Lung (tissue), 11 donors: ENCODE measurements at regions not wholly inside any gene's neighbourhood (a gene's known extent, or its start where the extent isn't known, plus 50 kb on each side); places are given as distances from the start of the nearest gene placed in this dataset.

Experiments used
- ATAC-seq: fragments of 200-7000 bp; cut with Tn5 transposase; one replicate; pipeline ENCODE4 v1.9.1; 2020; ENCODE audit warnings: moderate number of reproducible peaks; ENCODE audit not compliant: insufficient read depth, low FRiP score
- DNase-seq, 3 donors: peaks; one replicate each; pipeline ENCODE4 v3.0.0-alpha.2; 2013 to 2017
- H3K27ac ChIP-seq, 2 donors: one replicate each; pipeline ENCODE4 v1.5.1; 2013; ENCODE audit warnings: mild to moderate bottlenecking in 2 of 2, moderate library complexity in 2 of 2, control low read depth in 1 of 2, inconsistent platforms in 1 of 2, low read depth in 1 of 2, low read length in 1 of 2
- H3K27me3 ChIP-seq, 3 donors: one replicate each; pipeline ENCODE4 v1.5.1; 2013; ENCODE audit warnings: low read length in 2 of 3; ENCODE audit not compliant: control insufficient read depth in 3 of 3, insufficient read depth in 3 of 3
- H3K36me3 ChIP-seq, 4 donors: one replicate each; pipeline ENCODE4 v1.5.1; 2013; ENCODE audit warnings: low read length in 4 of 4, mild to moderate bottlenecking in 1 of 4, moderate library complexity in 1 of 4; ENCODE audit not compliant: control insufficient read depth in 4 of 4, insufficient read depth in 4 of 4
- H3K4me1 ChIP-seq, 5 donors: one replicate each; pipeline ENCODE4 v1.5.1; 2013; ENCODE audit warnings: low read length in 5 of 5, mild to moderate bottlenecking in 2 of 5, moderate library complexity in 1 of 5; ENCODE audit not compliant: control insufficient read depth in 5 of 5, insufficient read depth in 5 of 5
- H3K4me3 ChIP-seq: one replicate; pipeline ENCODE4 v1.5.1; 2013; ENCODE audit warnings: mild to moderate bottlenecking, control low read depth, moderate library complexity
- H3K9ac ChIP-seq, 2 donors: one replicate each; pipeline ENCODE4 v1.5.1; 2013; ENCODE audit warnings: low read length in 2 of 2, control low read depth in 1 of 2; ENCODE audit not compliant: insufficient read depth in 1 of 2
- H3K9me3 ChIP-seq, 4 donors: one replicate each; pipeline ENCODE4 v1.5.1; 2013; ENCODE audit warnings: low read length in 3 of 4, mild to moderate bottlenecking in 1 of 4, moderate library complexity in 1 of 4; ENCODE audit not compliant: control insufficient read depth in 4 of 4, insufficient read depth in 3 of 4
- WGBS, 2 donors: extraction: QIAGEN DNeasy Blood & Tissue Kit; methylation state at CpG; one replicate each; pipeline ENCODE4 v1.1.7; 2013; 5-methylcytosine and 5-hydroxymethylcytosine counted together
- TF ChIP-seq, protein P1 (sequence below): IDR thresholded peaks from 2 replicates; pipeline ENCODE4 v1.5.1; 2012; ENCODE audit warnings: mild to moderate bottlenecking; ENCODE audit errors: control extremely low read depth, extremely low read depth
- donor health status: control.
- donor health status: control.
- donor health status: Bipolar disorder and iron deficiency.
- donor health status: healthy.
- donor health status: DM: yes; HTN: yes; CAD: no.

DNA sequence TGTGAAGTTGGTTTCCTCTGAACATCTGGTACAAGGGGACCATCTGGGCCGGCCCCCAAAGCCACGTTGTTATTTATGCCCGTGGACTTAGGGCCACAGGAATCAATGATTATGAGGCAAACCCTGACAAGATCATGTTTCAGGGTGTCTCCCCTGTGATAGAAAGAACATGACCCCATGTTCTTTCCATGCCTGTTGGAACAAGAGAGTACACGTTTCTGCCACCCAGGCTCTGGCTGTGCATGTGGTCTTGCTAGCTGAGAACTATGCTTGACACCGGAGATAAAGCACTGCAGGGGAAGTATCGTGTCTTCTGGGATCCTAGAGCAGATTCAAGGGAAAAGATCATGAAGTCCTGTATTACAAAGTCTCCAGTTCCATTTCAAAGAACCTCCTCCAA, 64.2 kb downstream of the TMEM17 start:
- Histone ChIP-seq H3K9ac (no peak overlapping the region), H3K9me3 (no peaks in the 10 kb centered on the region), H3K36me3 (no peaks in the 10 kb centered on the region), H3K4me1 (no peaks in the 10 kb centered on the region), H3K4me3 (no peak overlapping the region), H3K27ac (no peak overlapping the region), H3K27me3 (peaks cover 0 to 2% (median 0%) of the 10 kb centered on the region in 3 donors)
- TF ChIP-seq, protein P1, sequence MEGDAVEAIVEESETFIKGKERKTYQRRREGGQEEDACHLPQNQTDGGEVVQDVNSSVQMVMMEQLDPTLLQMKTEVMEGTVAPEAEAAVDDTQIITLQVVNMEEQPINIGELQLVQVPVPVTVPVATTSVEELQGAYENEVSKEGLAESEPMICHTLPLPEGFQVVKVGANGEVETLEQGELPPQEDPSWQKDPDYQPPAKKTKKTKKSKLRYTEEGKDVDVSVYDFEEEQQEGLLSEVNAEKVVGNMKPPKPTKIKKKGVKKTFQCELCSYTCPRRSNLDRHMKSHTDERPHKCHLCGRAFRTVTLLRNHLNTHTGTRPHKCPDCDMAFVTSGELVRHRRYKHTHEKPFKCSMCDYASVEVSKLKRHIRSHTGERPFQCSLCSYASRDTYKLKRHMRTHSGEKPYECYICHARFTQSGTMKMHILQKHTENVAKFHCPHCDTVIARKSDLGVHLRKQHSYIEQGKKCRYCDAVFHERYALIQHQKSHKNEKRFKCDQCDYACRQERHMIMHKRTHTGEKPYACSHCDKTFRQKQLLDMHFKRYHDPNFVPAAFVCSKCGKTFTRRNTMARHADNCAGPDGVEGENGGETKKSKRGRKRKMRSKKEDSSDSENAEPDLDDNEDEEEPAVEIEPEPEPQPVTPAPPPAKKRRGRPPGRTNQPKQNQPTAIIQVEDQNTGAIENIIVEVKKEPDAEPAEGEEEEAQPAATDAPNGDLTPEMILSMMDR: no peak
- DNase-seq (no peak), ATAC-seq (no peak)
- 82 to 91% methylated on average over 6 of the region's 6 CpGs for WGBS, 2 donors

DNA sequence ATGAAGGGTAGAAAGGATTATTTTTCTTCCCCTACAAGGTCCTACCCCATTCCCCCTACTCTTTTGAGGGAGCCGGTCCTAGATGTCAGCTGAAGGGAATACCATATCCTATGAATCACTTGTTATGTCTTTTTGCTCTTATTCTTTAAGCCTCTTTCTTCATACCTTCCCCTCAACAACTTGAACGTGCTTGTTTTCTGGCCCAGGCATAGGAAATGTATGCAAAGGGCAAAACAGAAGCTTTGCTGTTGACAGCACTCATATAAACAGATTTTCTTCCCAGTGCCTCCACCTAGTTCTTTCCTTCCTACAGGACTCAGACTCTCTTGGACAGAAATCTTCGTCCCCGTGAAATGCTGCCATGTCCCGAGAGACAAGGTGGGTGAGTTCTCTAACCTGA, 64.6 kb downstream of the TMEM17 start:
- 92 to 93% methylated on average over 5 of the region's 5 CpGs for WGBS, 2 donors

GRCh38 chr2:62440281-62440946, 65.6 kb downstream of the TMEM17 start:
- DNase-seq (no peak), ATAC-seq (no peak)
- no peaks in the 10 kb centered on the region for H3K36me3 ChIP-seq
- WGBS, 2 donors: 73 to 85% methylated on average over 6 of the region's 6 CpGs
- H3K4me3 ChIP-seq: no peak overlapping the region
- no peak overlapping the region for H3K27ac ChIP-seq
- H3K4me1 ChIP-seq: no peaks in the 10 kb centered on the region
- H3K9ac ChIP-seq: no peak overlapping the region
- TF ChIP-seq, protein P1: no peak
- no peaks in the 10 kb centered on the region for H3K9me3 ChIP-seq
- peaks cover 0 to 2% (median 0%) of the 10 kb centered on the region in 3 donors for H3K27me3 ChIP-seq

More for the DNA sequence above, 64.6 kb downstream of the TMEM17 start:
- no peak overlapping the region for H3K4me3 ChIP-seq
- H3K36me3 ChIP-seq: no peaks in the 10 kb centered on the region
- TF ChIP-seq, protein P1: no peak
- no peak overlapping the region for H3K27ac ChIP-seq
- H3K9me3 ChIP-seq: no peaks in the 10 kb centered on the region
- peaks cover 0 to 2% (median 0%) of the 10 kb centered on the region in 3 donors for H3K27me3 ChIP-seq
- no peak overlapping the region for H3K9ac ChIP-seq
- DNase-seq: no peak
- no peaks in the 10 kb centered on the region for H3K4me1 ChIP-seq
- ATAC-seq: no peak

DNA sequence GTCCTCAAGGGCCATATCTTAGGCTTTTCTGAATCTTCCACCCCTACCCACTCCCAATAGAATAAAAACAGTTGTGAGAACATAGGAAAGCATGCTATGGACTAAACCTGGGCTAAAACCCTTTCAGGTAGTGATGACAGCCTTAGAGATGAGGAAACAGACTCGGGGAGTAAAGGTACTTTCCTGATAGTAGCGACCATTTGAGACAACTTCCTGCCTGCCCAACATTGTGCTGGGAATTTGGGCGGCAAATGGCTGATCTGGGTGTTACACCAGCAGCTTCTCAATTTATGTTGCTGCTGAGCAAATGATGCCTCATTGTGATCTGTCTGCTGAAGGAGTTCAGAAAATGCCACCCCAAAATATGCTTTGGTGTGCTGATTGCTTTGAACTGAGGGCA, 66.6 kb downstream of the TMEM17 start:
- H3K4me3 ChIP-seq: no peak overlapping the region
- no peaks in the 10 kb centered on the region for H3K4me1 ChIP-seq
- H3K9me3 ChIP-seq: no peaks in the 10 kb centered on the region
- H3K27ac ChIP-seq: no peak overlapping the region
- ATAC-seq: no peak
- WGBS, 2 donors: 82 to 84% methylated on average over 3 of the region's 3 CpGs
- TF ChIP-seq, protein P1: no peak
- no peak for DNase-seq
- H3K9ac ChIP-seq: no peak overlapping the region
- H3K36me3 ChIP-seq: no peaks in the 10 kb centered on the region
- peaks cover 0 to 2% (median 0%) of the 10 kb centered on the region in 3 donors for H3K27me3 ChIP-seq
